Mesendoderm (in vitro differentiated cells): ENCODE measurements at regions not wholly inside any gene's neighbourhood (a gene's known extent, or its start where the extent isn't known, plus 50 kb on each side); places are given as distances from the start of the nearest gene placed in this dataset.
A peak's percentile ranks its signal among the peaks of the same experiment; 100 is the strongest.

Experiments used
- DNase-seq: peaks from one replicate; pipeline ENCODE4 v3.0.0; 2013
- H2AK5ac ChIP-seq: 2 replicates; pipeline ENCODE4 v1.6.1; 2013; ENCODE audit warnings: low read length, inconsistent platforms
- H2BK120ac ChIP-seq: 2 replicates; pipeline ENCODE4 v1.6.1; 2013; ENCODE audit warnings: low read depth, mild to moderate bottlenecking, low read length, moderate library complexity, mixed read lengths
- H2BK15ac ChIP-seq: replicated peaks from 2 replicates; pipeline ENCODE4 v1.6.1; 2013; ENCODE audit warnings: low read depth, mild to moderate bottlenecking, moderate library complexity
- H2BK5ac ChIP-seq: 2 replicates; pipeline ENCODE4 v1.6.1; 2013; ENCODE audit warnings: low read length, inconsistent platforms
- H3K18ac ChIP-seq: 2 replicates; pipeline ENCODE4 v1.6.1; 2013; ENCODE audit warnings: mild to moderate bottlenecking, low read length, mixed read lengths
- H3K23ac ChIP-seq: one replicate; pipeline ENCODE4 v1.6.1; 2013; ENCODE audit warnings: low read length
- H3K27ac ChIP-seq: 2 replicates; pipeline ENCODE4 v1.5.1; 2013; ENCODE audit warnings: low read depth, mild to moderate bottlenecking, inconsistent platforms, low read length, moderate library complexity
- H3K27me3 ChIP-seq: 2 replicates; pipeline ENCODE4 v1.6.1; 2013; ENCODE audit warnings: low read length, control low read depth, mild to moderate bottlenecking, inconsistent platforms; ENCODE audit not compliant: insufficient read depth, poor library complexity
- H3K36me3 ChIP-seq: 2 replicates; pipeline ENCODE4 v1.6.1; 2013; ENCODE audit warnings: low read length, inconsistent platforms; ENCODE audit not compliant: control insufficient read depth, insufficient read depth
- H3K4ac ChIP-seq: one replicate; pipeline ENCODE4 v1.6.1; 2013; ENCODE audit warnings: low read depth, mild to moderate bottlenecking, low read length, moderate library complexity
- H3K4me1 ChIP-seq: 2 replicates; pipeline ENCODE4 v1.6.1; 2013; ENCODE audit warnings: low read depth, low read length, inconsistent platforms; ENCODE audit not compliant: control insufficient read depth
- H3K4me2 ChIP-seq: 2 replicates; pipeline ENCODE4 v1.6.1; 2013; ENCODE audit warnings: low read length
- H3K4me3 ChIP-seq: 2 replicates; pipeline ENCODE4 v1.5.1; 2013; ENCODE audit warnings: mild to moderate bottlenecking, low read length
- H3K56ac ChIP-seq: one replicate; pipeline ENCODE4 v1.6.1; 2013; ENCODE audit warnings: low read length
- H3K79me1 ChIP-seq: 2 replicates; pipeline ENCODE4 v1.6.1; 2013; ENCODE audit warnings: low read length, inconsistent platforms
- H3K79me2 ChIP-seq: 2 replicates; pipeline ENCODE4 v1.6.1; 2013; ENCODE audit warnings: mild to moderate bottlenecking, low read length; ENCODE audit not compliant: control insufficient read depth, insufficient read depth
- H3K9ac ChIP-seq: 2 replicates; pipeline ENCODE4 v1.6.1; 2013; ENCODE audit warnings: low read length, inconsistent platforms
- H4K5ac ChIP-seq: one replicate; pipeline ENCODE4 v1.6.1; 2013; ENCODE audit warnings: low read length
- H4K8ac ChIP-seq: one replicate; pipeline ENCODE4 v1.6.1; 2013; ENCODE audit warnings: low read depth, mild to moderate bottlenecking, control low read depth, low read length, moderate library complexity
- WGBS: extraction: QIAGEN DNeasy Blood & Tissue Kit; methylation state at CpG from one replicate; pipeline ENCODE4 v1.1.7; 2013; ENCODE audit warnings: low lambda C conversion rate, missing lambda C conversion rate; ENCODE audit not compliant: insufficient coverage; ENCODE audit errors: extremely low coverage; 5-methylcytosine and 5-hydroxymethylcytosine counted together

GRCh38 chr3:137509354-137510045 is 254.6 kb upstream of the SOX14 start:
- no CpG with 5 or more reads among the region's 29 CpGs for WGBS
- Histone ChIP-seq H4K5ac (no peak overlapping the region), H3K4ac (no peak overlapping the region), H3K36me3 (no peaks in the 10 kb centered on the region), H3K4me1 (no peaks in the 10 kb centered on the region), H3K27me3 (no peaks in the 10 kb centered on the region), H2BK5ac (no peak overlapping the region), H3K27ac (no peak overlapping the region), H3K56ac (no peak overlapping the region), H3K23ac (no peak overlapping the region), H3K4me3 (no peak overlapping the region), H2BK120ac (no peak overlapping the region), H3K79me2 (no peaks in the 10 kb centered on the region), H3K79me1 (no peaks in the 10 kb centered on the region), H3K4me2 (no peak overlapping the region), H2BK15ac (no peak overlapping the region), H3K18ac (no peak overlapping the region), H3K9ac (no peak overlapping the region), H4K8ac (no peak overlapping the region), H2AK5ac (no peak overlapping the region)
- no peak for DNase-seq

- no peaks in the 10 kb centered on the region for H3K36me3 ChIP-seq
- no peak overlapping the region for H3K56ac ChIP-seq
- no peak overlapping the region for H4K8ac ChIP-seq
- H2BK5ac ChIP-seq, result no peak overlapping the region
- H2BK15ac ChIP-seq, result no peak overlapping the region
- H3K27ac ChIP-seq, result no peak overlapping the region
- no CpG with 5 or more reads among the region's 1 CpG for WGBS
- H2BK120ac ChIP-seq, result no peak overlapping the region
- peak; percentile 18 for DNase-seq
- H3K79me2 ChIP-seq, result no peaks in the 10 kb centered on the region
- no peak overlapping the region for H3K9ac ChIP-seq
- H3K27me3 ChIP-seq, result no peaks in the 10 kb centered on the region
- H2AK5ac ChIP-seq, result no peak overlapping the region
- no peak overlapping the region for H3K18ac ChIP-seq
- H3K4ac ChIP-seq, result no peak overlapping the region
- H3K4me2 ChIP-seq, result no peak overlapping the region
- H3K4me1 ChIP-seq, result no peaks in the 10 kb centered on the region
- no peak overlapping the region for H3K23ac ChIP-seq
- no peak overlapping the region for H4K5ac ChIP-seq
- H3K79me1 ChIP-seq, result no peaks in the 10 kb centered on the region
- H3K4me3 ChIP-seq, result no peak overlapping the region
Observed at GRCh38 chr3:137511655-137512054, 252.5 kb upstream of the SOX14 start.

- Histone ChIP-seq H3K4ac (no peak overlapping the region), H3K36me3 (no peaks in the 10 kb centered on the region), H4K8ac (no peak overlapping the region), H3K27me3 (no peaks in the 10 kb centered on the region), H3K56ac (no peak overlapping the region), H2AK5ac (no peak overlapping the region), H3K4me3 (no peak overlapping the region), H3K27ac (no peak overlapping the region), H2BK120ac (no peak overlapping the region), H4K5ac (no peak overlapping the region), H3K4me1 (no peaks in the 10 kb centered on the region), H2BK5ac (no peak overlapping the region), H3K23ac (no peak overlapping the region), H3K18ac (no peak overlapping the region), H2BK15ac (no peak overlapping the region), H3K4me2 (no peak overlapping the region), H3K79me1 (no peaks in the 10 kb centered on the region), H3K79me2 (no peaks in the 10 kb centered on the region), H3K9ac (no peak overlapping the region)
- peak; percentile 28 for DNase-seq
- no CpG with 5 or more reads among the region's 2 CpGs for WGBS
Observed at GRCh38 chr3:137514853-137515252, 249.3 kb upstream of the SOX14 start.

GRCh38 chr3:137519602-137520001 is 244.5 kb upstream of the SOX14 start:
- H3K36me3 ChIP-seq, result no peaks in the 10 kb centered on the region
- H3K4ac ChIP-seq, result no peak overlapping the region
- WGBS, result no CpG with 5 or more reads among the region's 5 CpGs
- H3K18ac ChIP-seq, result no peak overlapping the region
- no peak overlapping the region for H2BK5ac ChIP-seq
- H3K27ac ChIP-seq, result no peak overlapping the region
- H2BK15ac ChIP-seq, result no peak overlapping the region
- H3K56ac ChIP-seq, result no peak overlapping the region
- H3K4me3 ChIP-seq, result no peak overlapping the region
- no peak overlapping the region for H3K23ac ChIP-seq
- H3K79me2 ChIP-seq, result no peaks in the 10 kb centered on the region
- no peak overlapping the region for H2BK120ac ChIP-seq
- peak; percentile 1 for DNase-seq
- H3K4me2 ChIP-seq, result no peak overlapping the region
- no peak overlapping the region for H2AK5ac ChIP-seq
- H4K5ac ChIP-seq, result no peak overlapping the region
- H4K8ac ChIP-seq, result no peak overlapping the region
- no peaks in the 10 kb centered on the region for H3K27me3 ChIP-seq
- no peak overlapping the region for H3K9ac ChIP-seq
- no peaks in the 10 kb centered on the region for H3K4me1 ChIP-seq
- H3K79me1 ChIP-seq, result no peaks in the 10 kb centered on the region

GRCh38 chr3:137524751-137525150 is 239.4 kb upstream of the SOX14 start:
- no CpG with 5 or more reads among the region's 1 CpG for WGBS
- Histone ChIP-seq H3K23ac (no peak overlapping the region), H3K36me3 (no peaks in the 10 kb centered on the region), H3K9ac (no peak overlapping the region), H3K27me3 (no peaks in the 10 kb centered on the region), H2BK5ac (no peak overlapping the region), H3K18ac (no peak overlapping the region), H4K8ac (no peak overlapping the region), H3K4me3 (no peak overlapping the region), H3K79me1 (no peaks in the 10 kb centered on the region), H4K5ac (no peak overlapping the region), H3K4me1 (no peaks in the 10 kb centered on the region), H2AK5ac (no peak overlapping the region), H3K4me2 (no peak overlapping the region), H2BK15ac (no peak overlapping the region), H3K79me2 (no peaks in the 10 kb centered on the region), H2BK120ac (no peak overlapping the region), H3K27ac (no peak overlapping the region), H3K56ac (no peak overlapping the region), H3K4ac (no peak overlapping the region)
- DNase-seq, result peak; percentile 27

GRCh38 chr3:137525471-137525870 is 238.6 kb upstream of the SOX14 start:
- Histone ChIP-seq H2BK15ac (no peak overlapping the region), H3K4ac (no peak overlapping the region), H3K4me2 (no peak overlapping the region), H3K4me1 (no peaks in the 10 kb centered on the region), H3K56ac (no peak overlapping the region), H3K23ac (no peak overlapping the region), H4K8ac (no peak overlapping the region), H3K9ac (no peak overlapping the region), H3K27ac (no peak overlapping the region), H3K18ac (no peak overlapping the region), H3K79me2 (no peaks in the 10 kb centered on the region), H3K36me3 (no peaks in the 10 kb centered on the region), H2BK120ac (no peak overlapping the region), H3K27me3 (no peaks in the 10 kb centered on the region), H4K5ac (no peak overlapping the region), H2AK5ac (no peak overlapping the region), H3K4me3 (no peak overlapping the region), H3K79me1 (no peaks in the 10 kb centered on the region), H2BK5ac (no peak overlapping the region)
- DNase-seq, result no peak
